Activated CD8-positive, alpha-beta T cell treated with anti-CD3 and anti-CD28 coated beads for 36 hours (primary cell): ENCODE measurements at regions not wholly inside any gene's neighbourhood (a gene's known extent, or its start where the extent isn't known, plus 50 kb on each side); places are given as distances from the start of the nearest gene placed in this dataset.
"Not testable (repeated sequence)": the region's sequence is repeated elsewhere in the genome, so short reads cannot be mapped to it uniquely, and the experiment has no call there.

Experiments
- ATAC-seq: fragments of 200-7000 bp; cut with Tn5 transposase; one replicate; pipeline ENCODE4 v1.10.0; 2021; ENCODE audit warnings: mild to moderate bottlenecking, moderate library complexity
- CTCF ChIA-PET: fragments of 350-600 bp; sonication (Branson Sonifier 250); formaldehyde crosslinking; loops from one replicate; lab custom pipeline; 2021; ENCODE audit warnings: antibody characterized with exemption; lab: Charles Lee
- POLR2A ChIA-PET: fragments of 350-600 bp; sonication (Branson Sonifier 250); formaldehyde crosslinking; loops from one replicate; lab custom pipeline; 2021; ENCODE audit warnings: antibody characterized with exemption; lab: Charles Lee
- DNase-seq: peaks from one replicate; pipeline ENCODE4 v3.0.0-alpha.2; 2020
- H3K27ac Mint-ChIP-seq: one replicate; pipeline ENCODE4 v1.8.0; 2021; ENCODE audit warnings: mild to moderate bottlenecking, mixed read lengths
- H3K27me3 Mint-ChIP-seq: one replicate; pipeline ENCODE4 v1.8.0; 2021; ENCODE audit warnings: mixed read lengths
- H3K36me3 Mint-ChIP-seq: one replicate; pipeline ENCODE4 v1.8.0; 2021; ENCODE audit warnings: low read depth, mixed read lengths
- H3K4me1 Mint-ChIP-seq: one replicate; pipeline ENCODE4 v1.8.0; 2021; ENCODE audit warnings: low read depth, mixed read lengths
- H3K4me3 Mint-ChIP-seq: one replicate; pipeline ENCODE4 v1.8.0; 2021; ENCODE audit warnings: mild to moderate bottlenecking, moderate library complexity, mixed read lengths
- H3K9me3 Mint-ChIP-seq: one replicate; pipeline ENCODE4 v1.8.0; 2021; ENCODE audit warnings: mixed read lengths
- CTCF ChIP-seq: fragments of 200-600 bp; IDR thresholded peaks from one replicate; pipeline ENCODE4 v1.8.0; 2022; ENCODE audit warnings: antibody characterized with exemption, mild to moderate bottlenecking
- intact Hi-C: fragments of 100-400 bp; cut with micrococcal nuclease; formaldehyde crosslinking; loops from one replicate; pipeline ENCODE4 v1.10.0; 2022

- DNase-seq (no peak), ATAC-seq (no peak)
- peaks cover 10% of the 10 kb centered on the region for H3K4me1 Mint-ChIP-seq
- H3K27ac Mint-ChIP-seq = no peak overlapping the region
- ChIA-PET CTCF (interaction anchor here (1.2 kb wide), 1 partner anchor 18 kb away, joined by 3 read pairs; no protein-coding TSS in a partner anchor), POLR2A (no interaction called here)
- no peaks in the 10 kb centered on the region for H3K36me3 Mint-ChIP-seq
- H3K9me3 Mint-ChIP-seq = no peaks in the 10 kb centered on the region
- intact Hi-C loops = no loop called here
- H3K27me3 Mint-ChIP-seq = peaks cover 10% of the 10 kb centered on the region
- no peak overlapping the region for H3K4me3 Mint-ChIP-seq
- no peak for TF ChIP-seq CTCF
Measured at GRCh38 chr1:200260597-200261335, 149.1 kb downstream of the ZNF281 start.

GRCh38 chr1:200258447-200259375 is 151.1 kb downstream of the ZNF281 start:
- no peaks in the 10 kb centered on the region for H3K9me3 Mint-ChIP-seq
- peaks cover 21% of the 10 kb centered on the region for H3K4me1 Mint-ChIP-seq
- ATAC-seq (peak; percentile 31), DNase-seq (peak; percentile 10)
- CTCF ChIA-PET = interaction anchor here (0.9 to 1.6 kb wide), 9 partner anchors 12 to 233 kb away, joined by 3 to 6 read pairs (median 3); no protein-coding TSS in a partner anchor
- intact Hi-C loops = no loop called here
- POLR2A ChIA-PET = no interaction called here
- H3K27me3 Mint-ChIP-seq = peaks cover 11% of the 10 kb centered on the region
- no peak overlapping the region for H3K4me3 Mint-ChIP-seq
- H3K27ac Mint-ChIP-seq = no peak overlapping the region
- no peaks in the 10 kb centered on the region for H3K36me3 Mint-ChIP-seq
- TF ChIP-seq CTCF = peak; percentile 53

- ChIA-PET POLR2A (no interaction called here), CTCF (interaction anchor here (1.3 to 1.4 kb wide), 2 partner anchors 48 to 51 kb away, joined by 3 read pairs; no protein-coding TSS in a partner anchor)
- Mint-ChIP-seq H3K27ac (no peak overlapping the region), H3K27me3 (peaks cover 11% of the 10 kb centered on the region), H3K4me1 (peaks cover 17% of the 10 kb centered on the region), H3K36me3 (no peaks in the 10 kb centered on the region), H3K9me3 (no peaks in the 10 kb centered on the region), H3K4me3 (no peak overlapping the region)
- TF ChIP-seq CTCF = no peak
- ATAC-seq (no peak), DNase-seq (no peak)
- intact Hi-C loops = no loop called here
Measured at GRCh38 chr1:200257235-200257634, 152.6 kb downstream of the ZNF281 start.

GRCh38 chr1:200254602-200255001 is 155.2 kb downstream of the ZNF281 start:
- ATAC-seq = peak; percentile 41
- intact Hi-C loops, H3K9me3 Mint-ChIP-seq, DNase-seq, H3K27ac Mint-ChIP-seq, H3K36me3 Mint-ChIP-seq, H3K4me3 Mint-ChIP-seq: not testable (repeated sequence)
- H3K4me1 Mint-ChIP-seq = peaks cover 16% of the 10 kb centered on the region
- ChIA-PET CTCF (interaction anchor here (0.9 to 2.5 kb wide), 5 partner anchors 19 to 234 kb away, joined by 3 to 8 read pairs (median 3); no protein-coding TSS in a partner anchor), POLR2A (interaction anchor here (0.6 kb wide), 1 partner anchor 124 kb away, joined by 3 read pairs; no protein-coding TSS in a partner anchor)
- H3K27me3 Mint-ChIP-seq = peaks cover 12% of the 10 kb centered on the region

GRCh38 chr1:200253774-200254495 is 155.9 kb downstream of the ZNF281 start:
- intact Hi-C loops = no loop called here
- ChIA-PET POLR2A (no interaction called here), CTCF (interaction anchor here (1.0 to 2.5 kb wide), 4 partner anchors 20 to 115 kb away, joined by 3 to 8 read pairs (median 4); no protein-coding TSS in a partner anchor)
- no peak overlapping the region for H3K27ac Mint-ChIP-seq
- H3K9me3 Mint-ChIP-seq = no peaks in the 10 kb centered on the region
- H3K4me1 Mint-ChIP-seq = peaks cover 16% of the 10 kb centered on the region
- TF ChIP-seq CTCF = no peak
- H3K36me3 Mint-ChIP-seq = no peaks in the 10 kb centered on the region
- DNase-seq (peak; percentile 63), ATAC-seq (peak; percentile 77)
- peaks cover 12% of the 10 kb centered on the region for H3K27me3 Mint-ChIP-seq
- H3K4me3 Mint-ChIP-seq = no peak overlapping the region
